DND-41 (cell line): ENCODE measurements at regions not wholly inside any gene's neighbourhood (a gene's known extent, or its start where the extent isn't known, plus 50 kb on each side); places are given as distances from the start of the nearest gene placed in this dataset.

Source experiments
- ATAC-seq: fragments of 200-7000 bp; cut with Tn5 transposase; 3 replicates; pipeline ENCODE4 v1.9.1; 2021; ENCODE audit warnings: low read depth; ENCODE audit not compliant: insufficient read depth
- DNase-seq: peaks from one replicate; pipeline ENCODE4 v3.0.0-alpha.2; 2020
- H2AFZ ChIP-seq: 2 replicates; pipeline ENCODE4 v1.6.0; 2012; ENCODE audit warnings: low read depth, low read length
- H3K27ac ChIP-seq: 2 replicates; pipeline ENCODE4 v1.5.1; 2012; ENCODE audit warnings: low read length, inconsistent platforms
- H3K27me3 ChIP-seq: fragments of 200-600 bp; sonication (generic); 2 replicates; pipeline ENCODE4 v1.6.0; 2012; ENCODE audit warnings: low read length, mild to moderate bottlenecking, inconsistent platforms; ENCODE audit not compliant: insufficient read depth, poor library complexity
- H3K36me3 ChIP-seq: 2 replicates; pipeline ENCODE4 v1.5.1; 2012; ENCODE audit warnings: low read length, inconsistent platforms; ENCODE audit not compliant: insufficient read depth
- H3K4me1 ChIP-seq: 2 replicates; pipeline ENCODE4 v1.5.1; 2012; ENCODE audit warnings: mild to moderate bottlenecking, low read length; ENCODE audit not compliant: insufficient read depth
- H3K4me2 ChIP-seq: 2 replicates; pipeline ENCODE4 v1.6.0; 2012; ENCODE audit warnings: mild to moderate bottlenecking, moderate library complexity, low read length, inconsistent platforms; ENCODE audit not compliant: insufficient read depth
- H3K4me3 ChIP-seq, 2 experiments: fragments of 200-600 bp in 1 of 2; shearing (Covaris generic) in 1 of 2; 2 replicates each; pipeline ENCODE4 v1.5.1; 2012 to 2016; ENCODE audit warnings: inconsistent platforms in 2 of 2, low read length in 2 of 2, mild to moderate bottlenecking in 2 of 2, low read depth in 1 of 2, moderate library complexity in 1 of 2
- H3K79me2 ChIP-seq: 2 replicates; pipeline ENCODE4 v1.6.0; 2012; ENCODE audit warnings: low read length, inconsistent platforms; ENCODE audit not compliant: insufficient read depth
- H3K9ac ChIP-seq: 2 replicates; pipeline ENCODE4 v1.6.0; 2012; ENCODE audit warnings: low read depth, mild to moderate bottlenecking, inconsistent platforms, low read length, moderate library complexity
- H3K9me3 ChIP-seq: 2 replicates; pipeline ENCODE4 v1.5.1; 2012; ENCODE audit warnings: low read length, moderate library complexity, mild to moderate bottlenecking, inconsistent platforms; ENCODE audit not compliant: insufficient read depth, severe bottlenecking
- H4K20me1 ChIP-seq: 2 replicates; pipeline ENCODE4 v1.6.0; 2012; ENCODE audit warnings: low read length; ENCODE audit not compliant: insufficient read depth
- EZH2 ChIP-seq: IDR thresholded peaks from 3 replicates; pipeline ENCODE4 v1.6.1; 2012; ENCODE audit warnings: borderline replicate concordance, low read depth, mild to moderate bottlenecking, moderate library complexity, low read length, inconsistent platforms; ENCODE audit not compliant: severe bottlenecking
- TF ChIP-seq, protein P1 (sequence below): IDR thresholded peaks from 2 replicates; pipeline ENCODE4 v1.5.1; 2012; ENCODE audit warnings: borderline replicate concordance, low read length, moderate library complexity, mild to moderate bottlenecking; ENCODE audit not compliant: poor library complexity, severe bottlenecking; ENCODE audit errors: extremely low read depth

DNA sequence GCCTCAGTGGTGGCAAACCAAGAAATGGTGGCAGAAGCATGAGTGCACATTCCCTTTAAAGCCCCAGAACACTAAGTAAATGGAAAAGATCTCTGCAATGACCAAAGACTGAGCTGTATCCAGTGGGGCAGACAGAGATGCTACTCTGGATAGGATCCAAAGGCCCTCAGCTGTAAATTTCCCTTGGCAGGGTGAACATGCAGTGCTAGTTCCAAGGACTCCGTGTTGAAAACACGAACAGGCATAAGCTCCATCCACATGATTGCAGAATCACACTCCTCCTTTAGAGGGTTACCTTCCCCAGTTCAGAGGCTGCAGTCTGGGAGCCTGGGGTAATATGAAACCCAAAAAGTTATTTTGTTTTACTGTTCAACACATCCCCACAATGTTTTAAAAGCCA lies 98.6 kb upstream of the KLF7 start:
- DNase-seq (no peak), ATAC-seq (no peak)
- Histone ChIP-seq H3K27me3 (no peaks in the 10 kb centered on the region), H3K9me3 (no peaks in the 10 kb centered on the region), H2AFZ (no peak overlapping the region), H4K20me1 (no peaks in the 10 kb centered on the region), H3K36me3 (no peaks in the 10 kb centered on the region), H3K9ac (no peak overlapping the region), H3K79me2 (no peaks in the 10 kb centered on the region), H3K4me2 (no peak overlapping the region), H3K4me3 (no peak overlapping the region), H3K4me1 (no peaks in the 10 kb centered on the region), H3K27ac (no peak overlapping the region)
- TF ChIP-seq, protein P1, sequence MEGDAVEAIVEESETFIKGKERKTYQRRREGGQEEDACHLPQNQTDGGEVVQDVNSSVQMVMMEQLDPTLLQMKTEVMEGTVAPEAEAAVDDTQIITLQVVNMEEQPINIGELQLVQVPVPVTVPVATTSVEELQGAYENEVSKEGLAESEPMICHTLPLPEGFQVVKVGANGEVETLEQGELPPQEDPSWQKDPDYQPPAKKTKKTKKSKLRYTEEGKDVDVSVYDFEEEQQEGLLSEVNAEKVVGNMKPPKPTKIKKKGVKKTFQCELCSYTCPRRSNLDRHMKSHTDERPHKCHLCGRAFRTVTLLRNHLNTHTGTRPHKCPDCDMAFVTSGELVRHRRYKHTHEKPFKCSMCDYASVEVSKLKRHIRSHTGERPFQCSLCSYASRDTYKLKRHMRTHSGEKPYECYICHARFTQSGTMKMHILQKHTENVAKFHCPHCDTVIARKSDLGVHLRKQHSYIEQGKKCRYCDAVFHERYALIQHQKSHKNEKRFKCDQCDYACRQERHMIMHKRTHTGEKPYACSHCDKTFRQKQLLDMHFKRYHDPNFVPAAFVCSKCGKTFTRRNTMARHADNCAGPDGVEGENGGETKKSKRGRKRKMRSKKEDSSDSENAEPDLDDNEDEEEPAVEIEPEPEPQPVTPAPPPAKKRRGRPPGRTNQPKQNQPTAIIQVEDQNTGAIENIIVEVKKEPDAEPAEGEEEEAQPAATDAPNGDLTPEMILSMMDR, result no peak
- no peak for TF ChIP-seq EZH2

DNA sequence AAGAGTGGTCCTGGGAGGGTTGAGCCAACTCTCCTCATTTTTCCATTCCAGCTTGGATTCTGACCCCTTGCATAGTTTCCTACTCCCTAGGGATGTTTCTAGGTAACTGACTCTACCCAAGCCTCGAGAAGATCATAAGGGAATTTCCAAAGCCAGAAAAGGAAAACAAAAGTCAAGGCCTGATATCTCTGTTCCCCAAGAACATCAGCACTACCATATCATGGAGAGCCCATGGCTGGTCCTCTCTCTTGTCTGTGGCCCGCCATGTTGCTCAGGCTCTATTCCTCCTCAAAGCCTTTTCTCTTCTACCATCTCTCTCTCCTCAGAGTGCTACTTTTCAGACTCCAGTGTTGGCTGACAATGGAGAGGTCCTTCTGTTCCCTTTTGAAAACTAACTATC lies 99.6 kb upstream of the KLF7 start:
- ATAC-seq, result no peak
- H3K4me2 ChIP-seq, result no peak overlapping the region
- no peak overlapping the region for H2AFZ ChIP-seq
- H3K27ac ChIP-seq, result no peak overlapping the region
- no peaks in the 10 kb centered on the region for H3K27me3 ChIP-seq
- TF ChIP-seq, protein P1, result no peak
- H3K9me3 ChIP-seq, result no peaks in the 10 kb centered on the region
- no peak overlapping the region for H3K4me3 ChIP-seq
- no peaks in the 10 kb centered on the region for H3K36me3 ChIP-seq
- DNase-seq, result no peak
- H3K9ac ChIP-seq, result no peak overlapping the region
- H3K79me2 ChIP-seq, result no peaks in the 10 kb centered on the region
- no peaks in the 10 kb centered on the region for H3K4me1 ChIP-seq
- H4K20me1 ChIP-seq, result no peaks in the 10 kb centered on the region

DNA sequence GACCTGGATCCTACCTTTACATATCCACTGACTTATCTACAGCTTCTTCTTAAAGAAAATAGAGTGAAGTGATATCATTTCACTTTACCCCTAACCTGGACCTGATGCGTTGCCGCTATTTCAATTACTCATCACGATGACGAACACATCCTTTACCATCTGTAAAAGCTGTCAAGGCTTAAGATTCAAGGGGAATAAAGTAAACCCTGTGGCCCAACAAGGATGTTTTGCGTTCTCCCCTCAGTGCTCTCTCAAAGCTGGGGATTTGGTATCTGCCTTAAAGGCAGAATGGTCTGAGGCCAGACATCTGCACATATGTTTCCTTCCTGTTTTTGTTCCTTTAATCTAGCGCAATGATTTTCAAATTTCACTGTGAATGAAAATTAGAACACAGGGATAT lies 100.1 kb upstream of the KLF7 start:
- Histone ChIP-seq H3K27me3 (no peaks in the 10 kb centered on the region), H3K4me3 (no peak overlapping the region), H3K4me1 (no peaks in the 10 kb centered on the region), H3K27ac (no peak overlapping the region), H3K36me3 (no peaks in the 10 kb centered on the region), H4K20me1 (no peaks in the 10 kb centered on the region), H3K79me2 (no peaks in the 10 kb centered on the region), H2AFZ (no peak overlapping the region), H3K4me2 (no peak overlapping the region), H3K9me3 (no peaks in the 10 kb centered on the region), H3K9ac (no peak overlapping the region)
- ATAC-seq (no peak), DNase-seq (no peak)
- TF ChIP-seq, protein P1, result no peak
- TF ChIP-seq EZH2, result no peak

DNA sequence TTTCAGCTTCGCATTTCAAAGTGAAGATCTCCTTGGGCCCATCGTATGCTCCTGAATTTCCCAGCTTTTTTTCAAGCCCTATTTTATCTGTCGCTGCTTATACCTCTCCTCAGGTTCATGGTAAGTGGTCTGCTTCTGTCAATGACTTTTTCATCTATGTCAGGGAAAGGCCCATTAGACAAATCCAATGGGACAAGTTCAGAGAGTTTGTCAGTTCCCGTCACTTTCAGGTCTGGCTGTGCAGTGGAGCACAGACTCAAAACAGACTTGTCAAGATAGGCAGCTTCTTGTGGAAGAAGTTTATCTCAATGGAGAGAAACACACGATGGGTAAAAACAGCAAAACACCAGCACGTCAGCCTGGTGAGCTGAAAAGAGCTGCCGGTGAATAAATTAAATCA lies 100.9 kb upstream of the KLF7 start:
- ATAC-seq, result no peak
- Histone ChIP-seq H3K4me2 (no peak overlapping the region), H3K9ac (no peak overlapping the region), H3K27me3 (no peaks in the 10 kb centered on the region), H4K20me1 (no peaks in the 10 kb centered on the region), H3K27ac (no peak overlapping the region), H3K79me2 (no peaks in the 10 kb centered on the region), H3K36me3 (no peaks in the 10 kb centered on the region), H3K4me3 (no peak overlapping the region), H3K4me1 (no peaks in the 10 kb centered on the region), H3K9me3 (no peaks in the 10 kb centered on the region), H2AFZ (no peak overlapping the region)
- TF ChIP-seq EZH2, result no peak
- TF ChIP-seq, protein P1, result no peak
- no peak for DNase-seq
